Posterior vena cava (tissue), 2 donors: ENCODE measurements at regions not wholly inside any gene's neighbourhood (a gene's known extent, or its start where the extent isn't known, plus 50 kb on each side); places are given as distances from the start of the nearest gene placed in this dataset.

ENCODE experiments used
- DNase-seq: peaks from one replicate; pipeline ENCODE4 v3.0.0-alpha.2; 2020; ENCODE audit warnings: low spot score
- intact Hi-C, 2 donors: fragments of 100-400 bp; cut with DNase I; formaldehyde crosslinking; loops; one replicate each; pipeline versions ENCODE4 v1.14.1 to v1.14.2; 2022 to 2023
- donor health status: DM: yes; HTN: yes; CAD: no.
- donor health status: DM: yes; HTN: yes; CAD: no.

- intact Hi-C loops = no loop called here
- no peak for DNase-seq
Observed at GRCh38 chr16:26189536-26189935, 497.8 kb downstream of the HS3ST4 start.

GRCh38 chr16:26194526-26194925, 502.8 kb downstream of the HS3ST4 start:
- intact Hi-C loops = no loop called here
- no peak for DNase-seq

GRCh38 chr16:26195225-26195624, 503.5 kb downstream of the HS3ST4 start:
- DNase-seq = no peak
- intact Hi-C loops = no loop called here

DNA sequence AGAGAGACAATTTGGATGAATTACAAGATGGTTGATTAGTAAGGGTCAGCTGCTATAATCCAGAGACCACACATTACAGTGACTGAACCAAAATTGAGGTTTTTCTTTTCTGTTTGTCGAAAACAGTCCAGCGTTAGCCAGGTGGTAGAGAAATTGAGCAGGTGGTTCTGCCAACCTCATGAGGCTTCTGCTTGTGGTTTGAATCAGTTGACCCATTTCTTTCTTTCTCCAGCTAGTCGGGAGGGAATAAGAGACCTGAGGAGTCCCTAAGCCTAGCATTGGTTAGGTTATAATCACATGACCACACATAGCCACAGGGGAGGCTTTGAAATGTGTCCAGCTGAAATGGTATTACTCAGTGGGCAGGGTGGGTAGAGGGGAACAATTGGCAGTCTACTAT, 504.6 kb downstream of the HS3ST4 start:
- no peak for DNase-seq
- intact Hi-C loops = no loop called here

- DNase-seq = no peak
- intact Hi-C loops = no loop called here
Observed at GRCh38 chr16:26196802-26197201, 505.0 kb downstream of the HS3ST4 start.

- intact Hi-C loops = no loop called here
- no peak for DNase-seq
Observed at GRCh38 chr16:26197707-26198106, 505.9 kb downstream of the HS3ST4 start.

DNA sequence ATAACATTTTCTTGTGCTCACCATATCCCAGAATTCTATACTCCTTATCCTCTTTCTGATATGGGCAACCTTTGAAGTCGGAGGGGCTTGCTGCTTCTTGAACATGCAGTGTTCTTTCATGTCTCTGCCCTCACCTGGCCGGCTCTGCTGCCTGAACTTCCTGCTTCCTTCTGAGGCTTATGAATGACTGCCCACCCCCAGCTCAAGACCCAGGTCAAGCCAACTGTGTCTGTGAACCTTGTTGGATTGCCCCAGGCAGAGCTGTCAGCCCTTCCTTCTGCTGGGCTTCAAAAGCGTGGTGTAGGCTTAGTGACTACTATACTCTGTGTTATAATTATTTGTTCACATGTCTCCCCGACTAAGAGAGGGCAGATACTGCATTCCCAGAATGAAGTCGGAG, 506.5 kb downstream of the HS3ST4 start:
- no peak for DNase-seq
- intact Hi-C loops = no loop called here

GRCh38 chr16:26204138-26204537, 512.4 kb downstream of the HS3ST4 start:
- intact Hi-C loops = loop anchor here in 1 of 2 donors (10.0 kb wide), 1 partner anchor 69 kb away; no protein-coding TSS in a partner anchor
- DNase-seq = no peak

GRCh38 chr16:26211542-26211941, 519.8 kb downstream of the HS3ST4 start:
- intact Hi-C loops = no loop called here
- no peak for DNase-seq

- no peak for DNase-seq
- intact Hi-C loops = no loop called here
Observed at GRCh38 chr16:26212599-26212998, 520.8 kb downstream of the HS3ST4 start.

GRCh38 chr16:26214581-26215174, 522.9 kb downstream of the HS3ST4 start:
- intact Hi-C loops = no loop called here
- no peak for DNase-seq

- no peak for DNase-seq
Observed at GRCh38 chr16:26220894-26221293, 529.1 kb downstream of the HS3ST4 start.

DNA sequence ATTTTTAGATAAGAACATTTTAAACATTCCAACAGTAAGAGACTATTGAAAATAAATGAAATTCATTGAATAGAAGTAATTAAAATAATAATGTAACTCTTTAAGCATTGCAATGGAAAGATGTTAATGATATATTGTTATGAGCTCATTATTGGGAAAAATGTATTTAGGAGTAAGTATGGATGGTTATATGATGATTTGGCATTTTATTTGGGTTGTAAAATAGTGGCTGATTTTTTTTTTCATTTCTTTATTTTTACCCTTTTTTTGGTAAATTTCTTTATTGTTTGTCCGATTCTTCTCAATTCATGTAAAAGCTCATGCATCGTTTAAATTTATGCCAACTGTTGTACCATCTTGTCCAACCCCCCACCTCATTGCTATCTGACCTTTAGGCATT, 539.9 kb downstream of the HS3ST4 start:
- intact Hi-C loops = no loop called here
- no peak for DNase-seq

More at GRCh38 chr16:26220894-26221293, 529.1 kb downstream of the HS3ST4 start:
- intact Hi-C loops = no loop called here

DNA sequence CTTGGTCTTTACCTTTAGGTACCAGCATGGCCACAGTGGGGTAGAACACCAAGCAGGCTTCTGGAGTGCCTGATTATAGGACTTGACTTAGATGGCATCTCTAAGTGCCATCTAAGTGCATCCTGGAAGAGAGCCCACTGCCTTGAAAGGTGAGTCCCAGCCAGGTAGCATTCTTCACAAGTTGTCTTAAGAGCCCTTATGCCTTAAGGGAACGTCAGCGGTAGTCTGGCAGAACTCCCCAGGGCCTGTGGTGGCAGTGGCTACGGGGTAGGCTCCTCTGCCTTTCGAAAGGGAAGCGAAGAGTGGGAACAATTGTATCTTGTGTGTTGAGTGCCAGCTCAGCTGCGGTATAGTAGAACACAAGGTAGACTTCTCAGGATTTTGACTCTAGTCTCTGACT, 549.0 kb downstream of the HS3ST4 start:
- no peak for DNase-seq
- intact Hi-C loops = no loop called here

DNA sequence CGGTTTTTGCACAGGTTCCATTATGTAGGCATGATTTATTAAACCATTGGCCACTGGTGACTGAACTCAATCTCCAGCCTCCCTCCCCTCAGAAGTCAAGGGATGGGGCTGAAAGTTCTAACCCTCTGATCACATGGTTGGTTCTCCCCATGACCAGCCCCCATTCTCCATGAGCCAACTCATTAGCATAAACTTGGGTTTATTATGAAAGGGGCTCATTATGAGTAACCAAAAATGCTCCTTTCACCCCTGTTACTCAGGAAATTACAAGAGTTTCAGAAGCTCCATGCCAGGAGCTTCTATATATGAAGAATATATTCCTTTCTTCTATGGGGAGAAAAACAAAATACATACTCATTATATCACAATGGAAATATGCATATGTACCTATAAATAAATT, 555.3 kb downstream of the HS3ST4 start:
- DNase-seq = no peak
- intact Hi-C loops = no loop called here

DNA sequence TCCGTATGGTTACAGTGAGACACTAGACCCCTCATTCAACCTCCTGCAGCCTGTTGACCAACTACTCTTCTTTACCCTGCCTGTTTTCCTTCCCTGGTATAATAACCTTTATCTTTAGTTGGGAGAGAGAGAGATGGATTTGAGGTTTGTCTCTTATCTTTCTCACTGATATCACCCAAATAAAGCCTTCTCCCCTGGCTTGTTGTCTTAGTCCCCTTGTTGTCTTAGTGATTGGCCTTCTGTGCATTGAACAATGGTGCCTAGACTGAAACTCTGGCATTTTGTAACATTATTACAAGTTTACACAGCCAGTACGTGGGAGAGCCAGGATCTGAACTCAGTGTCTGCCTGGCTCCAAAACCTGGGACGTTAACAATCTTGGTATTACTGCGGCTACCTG, 560.8 kb downstream of the HS3ST4 start:
- intact Hi-C loops = no loop called here
- DNase-seq = no peak

- no peak for DNase-seq
- intact Hi-C loops = no loop called here
Observed at GRCh38 chr16:26261621-26262020, 569.9 kb downstream of the HS3ST4 start.

DNA sequence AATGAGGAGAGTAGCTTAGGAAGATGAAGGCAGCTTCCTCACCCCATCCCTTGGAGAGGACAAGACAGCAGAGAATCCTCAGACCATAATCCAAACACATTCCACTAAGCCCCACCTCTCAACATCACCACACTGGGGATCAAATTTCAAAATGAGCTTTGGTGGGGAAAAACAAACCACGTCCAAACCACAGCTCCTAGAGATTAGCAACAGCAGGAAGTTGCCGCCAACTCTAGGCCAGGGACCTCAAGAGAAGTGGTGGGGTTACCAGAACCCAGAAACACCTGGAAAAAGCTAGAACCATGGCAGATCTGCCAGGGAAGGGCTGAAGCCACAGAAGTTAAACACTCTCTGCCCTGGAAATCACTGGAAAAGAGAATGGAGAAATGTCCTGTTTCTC, 571.6 kb downstream of the HS3ST4 start:
- no peak for DNase-seq

GRCh38 chr16:26267641-26268040, 575.9 kb downstream of the HS3ST4 start:
- DNase-seq = no peak
- intact Hi-C loops = no loop called here

More for the DNA sequence above, 571.6 kb downstream of the HS3ST4 start:
- intact Hi-C loops = no loop called here

GRCh38 chr16:26269673-26270072, 577.9 kb downstream of the HS3ST4 start:
- intact Hi-C loops = no loop called here
- DNase-seq = no peak

- no peak for DNase-seq
- intact Hi-C loops = no loop called here
Observed at GRCh38 chr16:26273607-26274006, 581.8 kb downstream of the HS3ST4 start.

GRCh38 chr16:26275021-26275590, 583.3 kb downstream of the HS3ST4 start:
- no peak for DNase-seq
- intact Hi-C loops = no loop called here
